ENCODE measurements at regions not wholly inside any gene's neighbourhood (a gene's known extent, or its start where the extent isn't known, plus 50 kb on each side); places are given as distances from the start of the nearest gene placed in this dataset.

DNA sequence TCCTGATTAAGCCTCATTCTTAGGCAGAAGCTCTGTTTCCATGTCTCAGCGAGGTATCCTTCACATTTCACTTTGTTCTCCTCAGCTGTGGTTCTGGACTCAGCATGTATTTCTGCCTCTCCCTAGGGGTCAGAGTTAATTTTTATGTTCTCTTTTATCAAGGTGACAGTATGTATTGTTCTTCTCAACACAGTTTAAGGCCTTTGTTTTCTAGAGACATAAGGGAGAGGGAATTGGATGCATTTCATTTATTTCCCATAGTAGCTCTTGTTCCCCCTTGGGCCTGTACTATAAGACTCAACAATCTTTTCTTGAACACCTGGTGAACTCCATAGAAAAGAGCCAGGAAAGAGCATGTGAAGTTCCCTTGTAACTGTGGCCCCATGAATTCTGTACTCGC, 214.3 kb downstream of the ZWINT start:
- TF ChIP-seq CTCF (IDR thresholded peaks at IDR 0.05) (no peak), POLR2A (IDR thresholded peaks at IDR 0.05) (no peak), EP300 (IDR thresholded peaks at IDR 0.05; ENCODE audit: low read depth) (no peak), POLR2AphosphoS5 (IDR thresholded peaks at IDR 0.05) (no peak)
